ENCODE measurements at regions not wholly inside any gene's neighbourhood (a gene's known extent, or its start where the extent isn't known, plus 50 kb on each side); places are given as distances from the start of the nearest gene placed in this dataset.

DNA sequence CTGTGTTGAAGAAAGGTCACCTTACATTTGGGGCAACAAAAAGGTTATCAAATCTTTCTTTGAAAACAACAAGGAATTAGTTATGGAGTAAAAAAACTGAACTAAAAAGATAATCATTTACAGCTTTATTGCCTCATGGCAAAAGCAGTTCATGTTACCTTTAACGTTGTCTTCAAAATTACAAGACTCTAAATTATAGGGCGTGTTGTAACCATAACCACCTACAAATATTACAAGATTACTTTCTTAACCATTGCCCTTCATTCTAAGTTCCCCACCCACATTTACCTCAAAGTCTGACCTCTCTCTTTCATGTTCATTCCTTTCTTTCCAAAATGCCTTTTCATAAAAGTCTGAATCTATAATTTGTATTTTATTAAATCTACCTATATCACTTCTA, 74.6 kb upstream of the LRATD1 start:
- no peak for TF ChIP-seq POLR2A (IDR thresholded peaks at IDR 0.05)
- no peak for TF ChIP-seq CTCF (IDR thresholded peaks at IDR 0.05)
